Epithelial cell of esophagus (primary cell): ENCODE measurements at regions not wholly inside any gene's neighbourhood (a gene's known extent, or its start where the extent isn't known, plus 50 kb on each side); places are given as distances from the start of the nearest gene placed in this dataset.
"Not testable (repeated sequence)": the region's sequence is repeated elsewhere in the genome, so short reads cannot be mapped to it uniquely, and the experiment has no call there.

ENCODE experiments used
- DNase-seq: peaks from one replicate; pipeline ENCODE4 v3.0.0; 2010; ENCODE audit warnings: low read depth
- H3K4me3 ChIP-seq: 2 replicates; pipeline ENCODE4 v1.5.1; 2011; ENCODE audit warnings: mild to moderate bottlenecking, low read length, control low read depth
- TF ChIP-seq, protein P1 (sequence below): IDR thresholded peaks from 2 replicates; pipeline ENCODE4 v1.5.1; 2011; ENCODE audit warnings: low read depth, mild to moderate bottlenecking, low read length, control low read depth, inconsistent platforms; ENCODE audit not compliant: insufficient read depth; ENCODE audit errors: missing control alignments

DNA sequence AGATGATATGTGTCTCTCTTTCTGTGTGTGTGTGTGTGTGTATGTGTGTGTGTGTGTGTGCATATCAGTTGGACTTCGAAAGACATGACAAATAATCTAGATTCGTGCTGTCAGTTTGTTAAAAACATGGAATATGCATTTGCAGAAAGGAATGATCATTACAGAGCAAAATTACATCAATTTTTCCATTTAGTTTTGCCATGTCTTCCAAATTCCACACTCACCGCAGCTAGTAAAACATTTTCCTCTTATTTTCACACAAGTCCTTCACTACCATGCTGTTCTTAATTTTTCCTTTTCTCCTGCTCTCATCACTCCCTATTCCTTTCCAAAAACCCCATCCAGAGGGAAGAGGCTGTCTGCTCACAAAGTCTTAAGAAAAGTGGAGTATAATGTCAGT lies 1191.4 kb upstream of the SLC39A10 start:
- no peak overlapping the region for H3K4me3 ChIP-seq
- DNase-seq: no peak
- TF ChIP-seq, protein P1, sequence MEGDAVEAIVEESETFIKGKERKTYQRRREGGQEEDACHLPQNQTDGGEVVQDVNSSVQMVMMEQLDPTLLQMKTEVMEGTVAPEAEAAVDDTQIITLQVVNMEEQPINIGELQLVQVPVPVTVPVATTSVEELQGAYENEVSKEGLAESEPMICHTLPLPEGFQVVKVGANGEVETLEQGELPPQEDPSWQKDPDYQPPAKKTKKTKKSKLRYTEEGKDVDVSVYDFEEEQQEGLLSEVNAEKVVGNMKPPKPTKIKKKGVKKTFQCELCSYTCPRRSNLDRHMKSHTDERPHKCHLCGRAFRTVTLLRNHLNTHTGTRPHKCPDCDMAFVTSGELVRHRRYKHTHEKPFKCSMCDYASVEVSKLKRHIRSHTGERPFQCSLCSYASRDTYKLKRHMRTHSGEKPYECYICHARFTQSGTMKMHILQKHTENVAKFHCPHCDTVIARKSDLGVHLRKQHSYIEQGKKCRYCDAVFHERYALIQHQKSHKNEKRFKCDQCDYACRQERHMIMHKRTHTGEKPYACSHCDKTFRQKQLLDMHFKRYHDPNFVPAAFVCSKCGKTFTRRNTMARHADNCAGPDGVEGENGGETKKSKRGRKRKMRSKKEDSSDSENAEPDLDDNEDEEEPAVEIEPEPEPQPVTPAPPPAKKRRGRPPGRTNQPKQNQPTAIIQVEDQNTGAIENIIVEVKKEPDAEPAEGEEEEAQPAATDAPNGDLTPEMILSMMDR: no peak

DNA sequence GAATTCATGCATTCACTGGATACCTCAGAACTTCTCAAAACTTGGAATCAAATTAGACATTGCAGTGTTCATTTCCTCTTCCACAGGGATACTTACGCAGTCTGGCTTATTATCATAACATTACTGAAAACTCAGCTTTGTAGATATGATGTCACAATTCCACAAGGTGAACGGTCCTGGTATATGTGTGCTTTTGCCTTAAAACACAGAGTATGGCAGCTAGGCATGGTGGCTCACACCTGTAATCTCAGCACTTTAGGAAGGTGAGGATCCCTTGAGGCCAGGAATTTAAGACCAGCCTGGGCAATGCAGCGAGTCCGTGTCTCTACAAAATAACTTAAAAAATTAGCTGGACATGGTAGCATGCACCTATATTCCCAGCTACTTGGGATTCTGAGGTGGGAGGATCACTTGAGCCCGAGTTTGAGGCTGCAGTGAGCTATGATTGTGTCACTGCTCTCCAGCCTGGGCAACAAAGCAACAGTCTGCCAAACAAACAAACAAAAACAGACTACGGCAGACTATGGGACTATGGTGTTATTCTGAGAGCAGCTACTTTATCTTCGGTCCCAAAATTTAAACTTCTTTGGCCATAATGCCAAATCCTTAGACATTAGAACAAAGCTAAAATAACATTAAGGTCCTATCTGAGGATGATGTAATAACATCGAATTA lies 1191.9 kb upstream of the SLC39A10 start:
- no peak for DNase-seq
- no peak overlapping the region for H3K4me3 ChIP-seq
- TF ChIP-seq, protein P1: no peak

DNA sequence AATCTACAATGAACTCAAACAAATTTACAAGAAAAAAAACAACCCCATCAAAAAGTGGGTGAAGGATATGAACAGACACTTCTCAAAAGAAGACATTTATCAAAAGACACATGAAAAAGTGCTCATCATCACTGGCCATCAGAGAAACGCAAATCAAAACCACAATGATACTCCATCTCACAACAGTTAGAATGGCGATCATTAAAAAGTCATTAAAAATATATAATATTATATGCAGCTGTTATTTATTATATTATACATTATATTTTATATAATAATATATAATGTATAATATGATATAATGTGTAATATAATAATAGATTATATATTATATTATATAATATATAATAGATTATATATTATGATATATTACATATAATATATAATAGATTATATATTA lies 1194.1 kb upstream of the SLC39A10 start:
- DNase-seq, H3K4me3 ChIP-seq: not testable (repeated sequence)

DNA sequence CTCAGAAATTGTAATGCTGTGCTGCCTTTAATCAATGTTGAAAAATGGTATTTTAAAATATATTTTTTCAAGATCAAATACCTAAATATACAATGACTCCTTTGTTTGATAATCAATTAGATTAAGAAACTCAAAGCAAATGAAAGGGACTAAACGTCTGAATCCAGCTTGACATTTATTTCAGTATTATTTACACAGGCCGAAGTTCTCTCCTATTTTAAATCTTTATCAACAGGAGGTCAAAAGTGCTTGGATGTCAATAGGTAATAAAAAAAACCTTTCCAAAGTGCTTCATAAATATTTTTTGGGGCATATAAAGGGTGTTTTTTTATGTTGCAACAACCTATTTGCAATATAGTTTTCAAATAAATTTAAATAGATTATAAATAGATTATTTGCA lies 1201.7 kb upstream of the SLC39A10 start:
- no peak overlapping the region for H3K4me3 ChIP-seq
- no peak for DNase-seq
- TF ChIP-seq, protein P1: no peak

DNA sequence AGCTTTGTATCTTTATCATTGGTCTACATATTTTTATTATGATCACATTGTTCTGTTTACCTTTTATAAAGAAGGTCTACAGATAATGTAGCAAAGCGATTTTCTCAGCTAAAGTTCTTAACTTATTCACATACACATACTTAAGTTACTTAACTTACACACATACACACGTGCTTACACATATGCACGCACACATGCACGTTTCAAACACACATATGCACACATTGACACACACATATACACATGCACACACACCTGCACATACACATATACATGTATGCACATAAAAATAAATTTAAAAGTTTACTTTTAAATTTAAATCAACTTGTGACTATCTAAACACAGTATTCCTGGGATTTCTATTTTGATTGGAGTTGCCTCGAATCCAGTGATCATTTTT lies 1204.5 kb upstream of the SLC39A10 start:
- TF ChIP-seq, protein P1: no peak
- no peak for DNase-seq

DNA sequence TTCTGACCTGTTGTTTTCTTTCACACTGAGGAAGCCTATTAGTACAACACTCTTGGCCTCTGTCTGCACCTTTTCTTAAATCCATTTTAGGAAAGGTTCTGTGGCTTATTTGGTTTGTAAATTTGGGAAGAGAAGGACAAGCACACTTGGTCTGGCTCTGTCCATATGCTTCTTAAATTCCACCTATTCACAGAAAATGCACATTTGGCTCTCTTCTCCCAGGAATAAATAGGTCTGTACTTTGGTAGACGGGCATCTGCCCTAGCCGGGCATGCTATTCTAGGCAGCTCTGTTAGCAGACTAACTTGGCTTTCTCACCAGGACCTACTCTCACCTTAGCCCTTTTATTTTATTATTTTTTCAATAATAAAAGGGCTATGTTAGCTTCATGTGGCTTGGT lies 1211.8 kb upstream of the SLC39A10 start:
- H3K4me3 ChIP-seq: no peak overlapping the region
- no peak for DNase-seq
- TF ChIP-seq, protein P1: no peak

More for the DNA sequence above, 1204.5 kb upstream of the SLC39A10 start:
- no peak overlapping the region for H3K4me3 ChIP-seq

DNA sequence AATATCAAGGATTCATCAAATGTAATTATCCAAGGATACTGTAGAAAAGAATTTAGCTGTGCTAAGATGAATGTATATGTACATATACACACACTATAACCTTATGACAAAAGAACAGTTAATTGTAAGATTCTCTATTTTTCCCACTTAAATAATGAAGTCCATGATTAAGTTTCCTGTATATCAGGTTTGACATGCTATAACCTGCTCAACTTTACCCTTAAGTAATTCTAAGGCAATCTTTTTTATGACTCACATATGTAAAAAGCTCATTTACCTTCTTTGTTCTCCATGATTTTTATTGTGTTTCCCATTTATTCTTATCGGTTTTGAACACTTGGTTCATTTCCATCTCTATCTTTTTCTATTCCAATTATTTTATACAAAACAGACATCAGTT lies 1213.1 kb upstream of the SLC39A10 start:
- peak; percentile 79 for DNase-seq
- H3K4me3 ChIP-seq: no peak overlapping the region
- TF ChIP-seq, protein P1: no peak
